Mesendoderm (in vitro differentiated cells): ENCODE measurements at regions not wholly inside any gene's neighbourhood (a gene's known extent, or its start where the extent isn't known, plus 50 kb on each side); places are given as distances from the start of the nearest gene placed in this dataset.
"Not testable (repeated sequence)": the region's sequence is repeated elsewhere in the genome, so short reads cannot be mapped to it uniquely, and the experiment has no call there.

Source experiments
- DNase-seq: peaks from one replicate; pipeline ENCODE4 v3.0.0; 2013
- H2AK5ac ChIP-seq: 2 replicates; pipeline ENCODE4 v1.6.1; 2013; ENCODE audit warnings: low read length, inconsistent platforms
- H2BK120ac ChIP-seq: 2 replicates; pipeline ENCODE4 v1.6.1; 2013; ENCODE audit warnings: low read depth, mild to moderate bottlenecking, low read length, moderate library complexity, mixed read lengths
- H2BK15ac ChIP-seq: replicated peaks from 2 replicates; pipeline ENCODE4 v1.6.1; 2013; ENCODE audit warnings: low read depth, mild to moderate bottlenecking, moderate library complexity
- H2BK5ac ChIP-seq: 2 replicates; pipeline ENCODE4 v1.6.1; 2013; ENCODE audit warnings: low read length, inconsistent platforms
- H3K18ac ChIP-seq: 2 replicates; pipeline ENCODE4 v1.6.1; 2013; ENCODE audit warnings: mild to moderate bottlenecking, low read length, mixed read lengths
- H3K23ac ChIP-seq: one replicate; pipeline ENCODE4 v1.6.1; 2013; ENCODE audit warnings: low read length
- H3K27ac ChIP-seq: 2 replicates; pipeline ENCODE4 v1.5.1; 2013; ENCODE audit warnings: low read depth, mild to moderate bottlenecking, inconsistent platforms, low read length, moderate library complexity
- H3K27me3 ChIP-seq: 2 replicates; pipeline ENCODE4 v1.6.1; 2013; ENCODE audit warnings: low read length, control low read depth, mild to moderate bottlenecking, inconsistent platforms; ENCODE audit not compliant: insufficient read depth, poor library complexity
- H3K36me3 ChIP-seq: 2 replicates; pipeline ENCODE4 v1.6.1; 2013; ENCODE audit warnings: low read length, inconsistent platforms; ENCODE audit not compliant: control insufficient read depth, insufficient read depth
- H3K4ac ChIP-seq: one replicate; pipeline ENCODE4 v1.6.1; 2013; ENCODE audit warnings: low read depth, mild to moderate bottlenecking, low read length, moderate library complexity
- H3K4me1 ChIP-seq: 2 replicates; pipeline ENCODE4 v1.6.1; 2013; ENCODE audit warnings: low read depth, low read length, inconsistent platforms; ENCODE audit not compliant: control insufficient read depth
- H3K4me2 ChIP-seq: 2 replicates; pipeline ENCODE4 v1.6.1; 2013; ENCODE audit warnings: low read length
- H3K4me3 ChIP-seq: 2 replicates; pipeline ENCODE4 v1.5.1; 2013; ENCODE audit warnings: mild to moderate bottlenecking, low read length
- H3K56ac ChIP-seq: one replicate; pipeline ENCODE4 v1.6.1; 2013; ENCODE audit warnings: low read length
- H3K79me1 ChIP-seq: 2 replicates; pipeline ENCODE4 v1.6.1; 2013; ENCODE audit warnings: low read length, inconsistent platforms
- H3K79me2 ChIP-seq: 2 replicates; pipeline ENCODE4 v1.6.1; 2013; ENCODE audit warnings: mild to moderate bottlenecking, low read length; ENCODE audit not compliant: control insufficient read depth, insufficient read depth
- H3K9ac ChIP-seq: 2 replicates; pipeline ENCODE4 v1.6.1; 2013; ENCODE audit warnings: low read length, inconsistent platforms
- H4K5ac ChIP-seq: one replicate; pipeline ENCODE4 v1.6.1; 2013; ENCODE audit warnings: low read length
- H4K8ac ChIP-seq: one replicate; pipeline ENCODE4 v1.6.1; 2013; ENCODE audit warnings: low read depth, mild to moderate bottlenecking, control low read depth, low read length, moderate library complexity
- WGBS: extraction: QIAGEN DNeasy Blood & Tissue Kit; methylation state at CpG from one replicate; pipeline ENCODE4 v1.1.7; 2013; ENCODE audit warnings: low lambda C conversion rate, missing lambda C conversion rate; ENCODE audit not compliant: insufficient coverage; ENCODE audit errors: extremely low coverage; 5-methylcytosine and 5-hydroxymethylcytosine counted together

- H3K79me2 ChIP-seq: no peaks in the 10 kb centered on the region
- H3K27me3 ChIP-seq: no peaks in the 10 kb centered on the region
- DNase-seq: no peak
- H3K4me1 ChIP-seq: no peaks in the 10 kb centered on the region
- no peak overlapping the region for H2BK120ac ChIP-seq
- no peak overlapping the region for H2BK15ac ChIP-seq
- H3K56ac ChIP-seq: no peak overlapping the region
- no peak overlapping the region for H2AK5ac ChIP-seq
- H3K23ac ChIP-seq: no peak overlapping the region
- no peak overlapping the region for H3K4me2 ChIP-seq
- H2BK5ac ChIP-seq: no peak overlapping the region
- no peak overlapping the region for H3K27ac ChIP-seq
- no peak overlapping the region for H3K18ac ChIP-seq
- H4K5ac ChIP-seq: no peak overlapping the region
- H3K36me3 ChIP-seq: no peaks in the 10 kb centered on the region
- no peak overlapping the region for H4K8ac ChIP-seq
- no peak overlapping the region for H3K9ac ChIP-seq
- no peaks in the 10 kb centered on the region for H3K79me1 ChIP-seq
- no peak overlapping the region for H3K4ac ChIP-seq
- H3K4me3 ChIP-seq: no peak overlapping the region
Observed at GRCh38 chr13:69028936-69029335, 1078.7 kb upstream of the ATXN8OS start.

- H3K4me1 ChIP-seq: no peaks in the 10 kb centered on the region
- no peak overlapping the region for H2BK120ac ChIP-seq
- no peaks in the 10 kb centered on the region for H3K27me3 ChIP-seq
- no peak overlapping the region for H3K4ac ChIP-seq
- H2AK5ac ChIP-seq: no peak overlapping the region
- H3K23ac ChIP-seq: no peak overlapping the region
- no peaks in the 10 kb centered on the region for H3K79me1 ChIP-seq
- no peak overlapping the region for H3K27ac ChIP-seq
- no peak overlapping the region for H2BK15ac ChIP-seq
- H2BK5ac ChIP-seq: no peak overlapping the region
- no peak overlapping the region for H3K56ac ChIP-seq
- no peaks in the 10 kb centered on the region for H3K36me3 ChIP-seq
- H3K4me3 ChIP-seq: no peak overlapping the region
- no peak overlapping the region for H3K4me2 ChIP-seq
- no peak overlapping the region for H3K18ac ChIP-seq
- H4K8ac ChIP-seq: no peak overlapping the region
- DNase-seq: no peak
- H4K5ac ChIP-seq: no peak overlapping the region
- no peak overlapping the region for H3K9ac ChIP-seq
- H3K79me2 ChIP-seq: no peaks in the 10 kb centered on the region
Observed at GRCh38 chr13:69020120-69020519, 1087.5 kb upstream of the ATXN8OS start.

- not testable (repeated sequence) for H3K18ac ChIP-seq, H3K4me1 ChIP-seq, H3K56ac ChIP-seq, H3K9ac ChIP-seq, H2AK5ac ChIP-seq, H3K27me3 ChIP-seq, H3K79me2 ChIP-seq, H4K5ac ChIP-seq, H2BK5ac ChIP-seq, H3K23ac ChIP-seq, H3K4me3 ChIP-seq, H3K4me2 ChIP-seq, H2BK120ac ChIP-seq, DNase-seq, H2BK15ac ChIP-seq, H4K8ac ChIP-seq, H3K4ac ChIP-seq, H3K79me1 ChIP-seq, H3K27ac ChIP-seq, H3K36me3 ChIP-seq
- WGBS: no CpG with 5 or more reads among the region's 9 CpGs
Observed at GRCh38 chr13:69018173-69018572, 1089.5 kb upstream of the ATXN8OS start.

- H3K36me3 ChIP-seq: no peaks in the 10 kb centered on the region
- H3K23ac ChIP-seq: no peak overlapping the region
- H3K18ac ChIP-seq: no peak overlapping the region
- no peak overlapping the region for H3K4me2 ChIP-seq
- H2BK120ac ChIP-seq: no peak overlapping the region
- H3K4ac ChIP-seq: no peak overlapping the region
- H4K5ac ChIP-seq: no peak overlapping the region
- no peak for DNase-seq
- no peak overlapping the region for H3K4me3 ChIP-seq
- H3K4me1 ChIP-seq: no peaks in the 10 kb centered on the region
- no peaks in the 10 kb centered on the region for H3K27me3 ChIP-seq
- H2BK15ac ChIP-seq: no peak overlapping the region
- WGBS: 100% methylated on average over 1 of the region's 3 CpGs
- no peaks in the 10 kb centered on the region for H3K79me1 ChIP-seq
- no peak overlapping the region for H3K9ac ChIP-seq
- no peak overlapping the region for H2AK5ac ChIP-seq
- no peak overlapping the region for H4K8ac ChIP-seq
- no peak overlapping the region for H2BK5ac ChIP-seq
- no peaks in the 10 kb centered on the region for H3K79me2 ChIP-seq
- no peak overlapping the region for H3K56ac ChIP-seq
- no peak overlapping the region for H3K27ac ChIP-seq
Observed at GRCh38 chr13:69010789-69011188, 1096.8 kb upstream of the ATXN8OS start.

GRCh38 chr13:69008499-69008898 is 1099.1 kb upstream of the ATXN8OS start:
- Histone ChIP-seq H3K27ac (no peak overlapping the region), H3K4ac (no peak overlapping the region), H3K79me1 (no peaks in the 10 kb centered on the region), H3K18ac (no peak overlapping the region), H2BK5ac (no peak overlapping the region), H3K4me3 (no peak overlapping the region), H2BK120ac (no peak overlapping the region), H3K9ac (no peak overlapping the region), H2AK5ac (no peak overlapping the region), H3K23ac (no peak overlapping the region), H3K36me3 (no peaks in the 10 kb centered on the region), H3K4me2 (no peak overlapping the region), H3K27me3 (no peaks in the 10 kb centered on the region), H3K79me2 (no peaks in the 10 kb centered on the region), H4K8ac (no peak overlapping the region), H4K5ac (no peak overlapping the region), H3K4me1 (no peaks in the 10 kb centered on the region), H2BK15ac (no peak overlapping the region), H3K56ac (no peak overlapping the region)
- no CpG with 5 or more reads among the region's 5 CpGs for WGBS
- no peak for DNase-seq

GRCh38 chr13:68998056-68998455 is 1109.6 kb upstream of the ATXN8OS start:
- no peak overlapping the region for H2AK5ac ChIP-seq
- H2BK15ac ChIP-seq: no peak overlapping the region
- DNase-seq: no peak
- no CpG with 5 or more reads among the region's 1 CpG for WGBS
- no peaks in the 10 kb centered on the region for H3K79me1 ChIP-seq
- no peaks in the 10 kb centered on the region for H3K79me2 ChIP-seq
- no peak overlapping the region for H3K4me3 ChIP-seq
- H3K23ac ChIP-seq: no peak overlapping the region
- H3K4me1 ChIP-seq: no peaks in the 10 kb centered on the region
- H3K27ac ChIP-seq: no peak overlapping the region
- no peak overlapping the region for H2BK120ac ChIP-seq
- H4K5ac ChIP-seq: no peak overlapping the region
- H3K18ac ChIP-seq: no peak overlapping the region
- H3K4ac ChIP-seq: no peak overlapping the region
- no peak overlapping the region for H3K9ac ChIP-seq
- no peaks in the 10 kb centered on the region for H3K36me3 ChIP-seq
- no peak overlapping the region for H2BK5ac ChIP-seq
- no peak overlapping the region for H4K8ac ChIP-seq
- H3K27me3 ChIP-seq: no peaks in the 10 kb centered on the region
- no peak overlapping the region for H3K56ac ChIP-seq
- H3K4me2 ChIP-seq: no peak overlapping the region
